ENCODE measurements at regions not wholly inside any gene's neighbourhood (a gene's known extent, or its start where the extent isn't known, plus 50 kb on each side); places are given as distances from the start of the nearest gene placed in this dataset.

DNA sequence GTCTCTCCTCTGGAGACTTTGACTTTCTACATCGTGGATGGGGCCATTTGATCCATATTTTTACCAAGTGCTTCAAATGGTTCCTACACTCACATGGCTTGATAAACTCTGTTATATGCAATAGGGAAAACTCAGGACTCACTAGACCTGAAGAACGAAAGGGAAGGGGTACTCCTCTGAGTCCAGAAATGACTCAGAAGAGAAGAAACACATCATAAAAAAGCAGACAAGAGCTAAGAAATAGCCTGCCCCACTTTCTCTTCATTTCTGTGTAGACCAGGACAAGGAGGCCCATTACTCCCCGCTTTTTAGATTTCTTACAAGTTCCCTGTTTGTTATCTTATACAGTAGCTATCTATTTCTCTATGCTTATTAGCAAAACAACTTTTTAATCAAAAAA is 369.8 kb upstream of the ARID1B start:
- Histone ChIP-seq H3K4me3 (no peak overlapping the region), H3K27ac (ENCODE audit: low read depth in 1 of 2, low read length in 1 of 2) (no peak overlapping the region), H3K9me3 (ENCODE audit: control insufficient read depth in 4 of 4, insufficient read depth in 3 of 4, low read length in 3 of 4) (peaks cover 0 to 4% (median 0%) of the 10 kb centered on the region in 4 donors), H3K9ac (ENCODE audit: insufficient read depth in 1 of 2, low read length in 2 of 2) (no peak overlapping the region), H3K27me3 (ENCODE audit: control insufficient read depth in 3 of 3, insufficient read depth in 3 of 3, low read length in 2 of 3) (no peaks in the 10 kb centered on the region), H3K36me3 (ENCODE audit: control insufficient read depth in 4 of 4, insufficient read depth in 4 of 4, low read length in 4 of 4) (no peaks in the 10 kb centered on the region), H3K4me1 (ENCODE audit: control insufficient read depth in 5 of 5, insufficient read depth in 5 of 5, low read length in 5 of 5) (no peaks in the 10 kb centered on the region)
- DNase-seq (no peak), ATAC-seq (ENCODE audit: insufficient read depth, low FRiP score) (no peak)
- WGBS, 2 donors, result 84 to 90% methylated on average over 3 of the region's 3 CpGs
- TF ChIP-seq, protein P1, sequence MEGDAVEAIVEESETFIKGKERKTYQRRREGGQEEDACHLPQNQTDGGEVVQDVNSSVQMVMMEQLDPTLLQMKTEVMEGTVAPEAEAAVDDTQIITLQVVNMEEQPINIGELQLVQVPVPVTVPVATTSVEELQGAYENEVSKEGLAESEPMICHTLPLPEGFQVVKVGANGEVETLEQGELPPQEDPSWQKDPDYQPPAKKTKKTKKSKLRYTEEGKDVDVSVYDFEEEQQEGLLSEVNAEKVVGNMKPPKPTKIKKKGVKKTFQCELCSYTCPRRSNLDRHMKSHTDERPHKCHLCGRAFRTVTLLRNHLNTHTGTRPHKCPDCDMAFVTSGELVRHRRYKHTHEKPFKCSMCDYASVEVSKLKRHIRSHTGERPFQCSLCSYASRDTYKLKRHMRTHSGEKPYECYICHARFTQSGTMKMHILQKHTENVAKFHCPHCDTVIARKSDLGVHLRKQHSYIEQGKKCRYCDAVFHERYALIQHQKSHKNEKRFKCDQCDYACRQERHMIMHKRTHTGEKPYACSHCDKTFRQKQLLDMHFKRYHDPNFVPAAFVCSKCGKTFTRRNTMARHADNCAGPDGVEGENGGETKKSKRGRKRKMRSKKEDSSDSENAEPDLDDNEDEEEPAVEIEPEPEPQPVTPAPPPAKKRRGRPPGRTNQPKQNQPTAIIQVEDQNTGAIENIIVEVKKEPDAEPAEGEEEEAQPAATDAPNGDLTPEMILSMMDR (IDR thresholded peaks at IDR 0.05; ENCODE audit: control extremely low read depth, extremely low read depth), result no peak

DNA sequence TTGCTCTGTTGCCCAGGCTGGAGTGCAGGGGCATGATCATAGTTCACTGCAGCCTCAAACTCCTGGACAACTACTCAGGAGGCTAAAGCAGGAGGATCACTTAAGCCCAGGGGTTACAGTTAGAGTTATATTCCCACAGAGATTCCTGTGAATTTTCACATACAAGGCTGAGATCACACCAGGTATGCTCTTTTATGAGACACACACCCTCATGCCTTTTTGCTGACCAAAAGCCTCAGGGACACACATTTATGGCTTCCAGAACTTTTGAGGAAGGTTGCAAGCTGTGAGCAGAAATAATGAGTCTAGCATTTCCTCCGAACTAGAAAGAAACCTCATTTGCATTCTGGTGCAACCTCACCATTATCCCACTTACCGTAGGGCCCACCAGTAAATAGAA is 370.5 kb upstream of the ARID1B start:
- Histone ChIP-seq H3K9me3 (ENCODE audit: control insufficient read depth in 4 of 4, insufficient read depth in 3 of 4, low read length in 3 of 4) (peaks cover 0 to under 1% (median 0%) of the 10 kb centered on the region in 4 donors), H3K27me3 (ENCODE audit: control insufficient read depth in 3 of 3, insufficient read depth in 3 of 3, low read length in 2 of 3) (no peaks in the 10 kb centered on the region), H3K36me3 (ENCODE audit: control insufficient read depth in 4 of 4, insufficient read depth in 4 of 4, low read length in 4 of 4) (no peaks in the 10 kb centered on the region), H3K9ac (ENCODE audit: insufficient read depth in 1 of 2, low read length in 2 of 2) (no peak overlapping the region), H3K4me1 (ENCODE audit: control insufficient read depth in 5 of 5, insufficient read depth in 5 of 5, low read length in 5 of 5) (no peaks in the 10 kb centered on the region), H3K4me3 (no peak overlapping the region), H3K27ac (ENCODE audit: low read depth in 1 of 2, low read length in 1 of 2) (no peak overlapping the region)
- ATAC-seq (ENCODE audit: insufficient read depth, low FRiP score) (no peak), DNase-seq (no peak)
- TF ChIP-seq, protein P1 (IDR thresholded peaks at IDR 0.05; ENCODE audit: control extremely low read depth, extremely low read depth), result no peak
- 77 to 81% methylated on average over 2 of the region's 2 CpGs for WGBS, 2 donors

DNA sequence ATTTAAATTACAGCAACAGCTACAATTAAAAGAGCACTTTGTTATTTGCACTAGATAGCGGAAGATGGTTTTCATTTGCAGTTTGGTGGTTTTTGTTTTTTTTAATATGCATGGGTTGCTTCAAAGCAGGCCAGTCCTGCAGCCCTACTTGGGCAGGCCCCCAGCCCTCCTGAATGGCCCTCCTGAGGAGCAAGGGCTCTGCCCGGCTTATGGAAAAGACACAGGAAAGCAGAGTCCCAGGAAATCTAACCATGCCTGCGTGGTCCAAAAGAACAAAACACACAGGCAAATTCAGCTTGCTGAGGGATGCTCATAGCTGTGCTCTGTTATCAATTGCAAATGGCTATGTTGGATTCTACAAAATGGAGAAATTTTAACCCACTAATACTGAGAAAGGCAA is 371.1 kb upstream of the ARID1B start:
- Histone ChIP-seq H3K9me3 (ENCODE audit: control insufficient read depth in 4 of 4, insufficient read depth in 3 of 4, low read length in 3 of 4) (no peaks in the 10 kb centered on the region), H3K9ac (ENCODE audit: insufficient read depth in 1 of 2, low read length in 2 of 2) (no peak overlapping the region), H3K27ac (ENCODE audit: low read depth in 1 of 2, low read length in 1 of 2) (no peak overlapping the region), H3K4me1 (ENCODE audit: control insufficient read depth in 5 of 5, insufficient read depth in 5 of 5, low read length in 5 of 5) (no peaks in the 10 kb centered on the region), H3K4me3 (no peak overlapping the region), H3K27me3 (ENCODE audit: control insufficient read depth in 3 of 3, insufficient read depth in 3 of 3, low read length in 2 of 3) (no peaks in the 10 kb centered on the region), H3K36me3 (ENCODE audit: control insufficient read depth in 4 of 4, insufficient read depth in 4 of 4, low read length in 4 of 4) (no peaks in the 10 kb centered on the region)
- WGBS, 2 donors, result 92 to 93% methylated on average over 3 of the region's 3 CpGs
- TF ChIP-seq, protein P1 (IDR thresholded peaks at IDR 0.05; ENCODE audit: control extremely low read depth, extremely low read depth), result no peak
- no peak for ATAC-seq (ENCODE audit: insufficient read depth, low FRiP score)
- DNase-seq, result no peak

DNA sequence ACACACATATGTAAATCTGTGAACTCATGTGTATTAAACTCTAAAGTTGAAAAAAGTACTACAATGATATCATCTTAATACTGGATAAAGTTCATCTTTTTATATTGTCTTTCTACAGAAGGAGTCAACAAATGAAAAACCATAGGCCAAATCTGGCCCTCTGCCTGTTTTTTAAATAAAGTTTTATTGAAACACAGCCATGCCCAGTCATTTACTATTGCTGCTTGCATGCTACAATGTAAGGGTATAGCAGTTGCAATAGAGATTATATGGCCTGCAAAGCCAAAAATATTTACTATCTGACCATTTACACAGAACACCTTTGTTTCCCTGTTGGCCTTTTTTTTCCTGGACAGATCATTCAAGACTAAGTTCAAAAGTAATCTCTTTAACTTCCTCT is 374.6 kb upstream of the ARID1B start:
- Histone ChIP-seq H3K4me1 (ENCODE audit: control insufficient read depth in 5 of 5, insufficient read depth in 5 of 5, low read length in 5 of 5) (no peaks in the 10 kb centered on the region), H3K36me3 (ENCODE audit: control insufficient read depth in 4 of 4, insufficient read depth in 4 of 4, low read length in 4 of 4) (no peaks in the 10 kb centered on the region), H3K9me3 (ENCODE audit: control insufficient read depth in 4 of 4, insufficient read depth in 3 of 4, low read length in 3 of 4) (no peaks in the 10 kb centered on the region), H3K27ac (ENCODE audit: low read depth in 1 of 2, low read length in 1 of 2) (no peak overlapping the region), H3K4me3 (no peak overlapping the region), H3K27me3 (ENCODE audit: control insufficient read depth in 3 of 3, insufficient read depth in 3 of 3, low read length in 2 of 3) (no peaks in the 10 kb centered on the region), H3K9ac (ENCODE audit: insufficient read depth in 1 of 2, low read length in 2 of 2) (no peak overlapping the region)
- DNase-seq, result no peak
- TF ChIP-seq, protein P1 (IDR thresholded peaks at IDR 0.05; ENCODE audit: control extremely low read depth, extremely low read depth), result no peak
- ATAC-seq (ENCODE audit: insufficient read depth, low FRiP score), result no peak
